ENCODE measurements at regions not wholly inside any gene's neighbourhood (a gene's known extent, or its start where the extent isn't known, plus 50 kb on each side); places are given as distances from the start of the nearest gene placed in this dataset.

DNA sequence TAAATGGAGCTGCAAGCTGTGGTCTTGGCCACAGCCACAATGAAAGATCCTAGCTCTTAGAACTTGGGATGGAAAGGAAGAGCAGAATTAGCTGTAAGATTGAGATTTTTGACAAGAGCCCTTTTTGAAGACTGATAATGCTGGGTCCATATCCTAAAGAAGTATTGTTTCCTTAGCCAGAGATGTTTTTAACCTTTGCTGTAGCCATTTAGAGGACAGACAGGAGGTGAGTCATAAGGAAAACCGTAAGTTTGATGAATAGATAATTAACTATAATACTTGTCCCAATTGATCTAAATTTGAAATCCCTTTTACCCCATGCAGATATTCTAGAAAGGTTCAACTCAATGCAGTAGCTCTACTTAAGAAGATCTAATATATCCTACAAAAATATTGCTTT is 213.7 kb downstream of the HTR1B start:
- Histone ChIP-seq H3K4me1 (no peaks in the 10 kb centered on the region), H3K27me3 (no peaks in the 10 kb centered on the region)
- no peak for TF ChIP-seq POLR2A (IDR thresholded peaks at IDR 0.05)
- TF ChIP-seq, protein P1, sequence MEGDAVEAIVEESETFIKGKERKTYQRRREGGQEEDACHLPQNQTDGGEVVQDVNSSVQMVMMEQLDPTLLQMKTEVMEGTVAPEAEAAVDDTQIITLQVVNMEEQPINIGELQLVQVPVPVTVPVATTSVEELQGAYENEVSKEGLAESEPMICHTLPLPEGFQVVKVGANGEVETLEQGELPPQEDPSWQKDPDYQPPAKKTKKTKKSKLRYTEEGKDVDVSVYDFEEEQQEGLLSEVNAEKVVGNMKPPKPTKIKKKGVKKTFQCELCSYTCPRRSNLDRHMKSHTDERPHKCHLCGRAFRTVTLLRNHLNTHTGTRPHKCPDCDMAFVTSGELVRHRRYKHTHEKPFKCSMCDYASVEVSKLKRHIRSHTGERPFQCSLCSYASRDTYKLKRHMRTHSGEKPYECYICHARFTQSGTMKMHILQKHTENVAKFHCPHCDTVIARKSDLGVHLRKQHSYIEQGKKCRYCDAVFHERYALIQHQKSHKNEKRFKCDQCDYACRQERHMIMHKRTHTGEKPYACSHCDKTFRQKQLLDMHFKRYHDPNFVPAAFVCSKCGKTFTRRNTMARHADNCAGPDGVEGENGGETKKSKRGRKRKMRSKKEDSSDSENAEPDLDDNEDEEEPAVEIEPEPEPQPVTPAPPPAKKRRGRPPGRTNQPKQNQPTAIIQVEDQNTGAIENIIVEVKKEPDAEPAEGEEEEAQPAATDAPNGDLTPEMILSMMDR (IDR thresholded peaks at IDR 0.05) = no peak

DNA sequence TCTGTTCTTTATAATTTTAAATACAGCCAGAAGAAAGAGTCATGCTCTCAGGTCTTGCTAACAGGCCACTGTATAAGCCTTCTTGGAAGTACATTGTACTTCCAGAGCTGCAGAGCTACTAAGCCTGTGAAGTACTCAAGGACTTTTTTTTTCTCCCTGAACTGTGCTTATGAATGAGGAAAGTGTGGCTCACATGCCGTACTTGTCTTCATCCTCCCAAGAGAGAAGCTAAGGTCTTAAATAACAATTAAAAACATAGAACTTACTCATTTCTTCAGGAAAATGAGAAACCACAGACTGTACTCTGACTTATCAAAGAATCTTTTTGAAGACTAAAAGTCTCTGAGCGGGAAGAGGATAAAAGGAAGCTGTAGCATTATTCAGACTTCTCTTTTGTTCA is 218.3 kb downstream of the HTR1B start:
- Histone ChIP-seq H3K9me3 (no peaks in the 10 kb centered on the region), H3K4me3 (no peak overlapping the region), H3K4me1 (no peaks in the 10 kb centered on the region), H3K36me3 (no peaks in the 10 kb centered on the region), H3K27ac (no peak overlapping the region), H3K27me3 (no peaks in the 10 kb centered on the region)
- DNase-seq = no peak
- TF ChIP-seq POLR2A (IDR thresholded peaks at IDR 0.05) = no peak
- TF ChIP-seq, protein P1 (IDR thresholded peaks at IDR 0.05) = no peak

More for the DNA sequence above, 213.7 kb downstream of the HTR1B start:
- H3K9me3 ChIP-seq = no peaks in the 10 kb centered on the region
- H3K4me3 ChIP-seq = no peak overlapping the region
- H3K27ac ChIP-seq = no peak overlapping the region
- H3K36me3 ChIP-seq = no peaks in the 10 kb centered on the region
- no peak for DNase-seq

DNA sequence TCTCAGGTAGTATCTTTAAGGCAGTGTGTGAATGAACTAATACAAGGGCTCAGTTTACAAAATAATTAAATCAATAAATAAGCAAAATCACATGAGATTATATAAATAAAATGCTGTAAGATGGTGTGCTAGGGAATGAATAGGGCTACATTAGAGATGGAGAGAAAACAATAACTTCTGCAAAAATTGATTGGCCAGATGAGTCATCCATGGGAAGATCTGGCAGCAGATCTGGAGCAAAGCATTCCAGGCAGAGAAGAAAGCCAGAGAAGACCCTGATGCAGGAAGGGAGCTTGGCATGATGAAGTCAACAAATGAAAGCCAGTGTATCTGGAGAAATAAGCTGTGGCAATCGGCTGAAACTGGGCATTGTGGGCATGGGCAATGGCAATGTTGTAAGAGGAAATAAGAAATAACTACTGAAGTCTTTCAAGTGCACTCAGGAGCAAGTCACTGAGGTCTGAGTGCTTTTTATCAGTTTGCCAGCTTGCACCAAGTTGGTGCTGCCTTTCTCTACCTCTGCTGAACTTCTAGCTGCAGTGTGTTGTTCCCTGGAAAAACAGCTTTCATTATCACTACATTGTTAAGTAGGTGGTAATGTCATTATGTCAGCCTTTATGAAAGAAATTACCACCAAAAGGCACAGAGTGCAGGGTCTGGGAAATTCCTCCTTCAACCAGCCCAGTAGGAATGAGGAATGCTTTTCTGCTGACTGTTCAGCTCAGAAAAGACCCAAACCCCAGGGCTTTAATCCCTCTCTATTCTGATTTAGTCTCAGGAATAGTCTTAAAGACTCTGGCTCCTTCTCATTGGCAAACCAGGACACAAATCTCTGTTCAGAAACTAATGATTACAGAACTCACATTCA is 231.6 kb downstream of the HTR1B start:
- H3K4me3 ChIP-seq = no peak overlapping the region
- no peak for DNase-seq
- no peaks in the 10 kb centered on the region for H3K36me3 ChIP-seq
- no peak overlapping the region for H3K27ac ChIP-seq
- H3K4me1 ChIP-seq = no peaks in the 10 kb centered on the region
- no peaks in the 10 kb centered on the region for H3K27me3 ChIP-seq
- no peak for TF ChIP-seq POLR2A (IDR thresholded peaks at IDR 0.05)
- TF ChIP-seq, protein P1 (IDR thresholded peaks at IDR 0.05) = no peak
- no peaks in the 10 kb centered on the region for H3K9me3 ChIP-seq

DNA sequence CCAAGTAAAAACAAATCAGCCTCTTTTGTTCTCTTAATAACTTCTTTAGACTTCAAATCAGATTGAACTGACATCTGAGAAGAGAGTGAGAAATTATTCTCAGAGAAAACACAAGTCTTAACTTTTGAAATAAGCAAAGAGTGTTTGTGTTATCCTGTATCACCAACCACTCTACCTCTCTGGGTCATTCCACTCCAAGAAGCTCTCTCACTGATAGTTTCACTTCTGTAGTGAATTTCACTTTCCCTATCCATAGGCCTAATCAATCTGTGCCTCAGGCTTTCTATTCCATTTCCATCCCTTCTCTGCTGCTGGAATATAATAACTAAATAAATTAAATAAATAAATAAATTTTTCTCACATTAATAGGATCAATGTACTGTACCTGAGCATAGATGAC is 235.0 kb downstream of the HTR1B start:
- H3K9me3 ChIP-seq = no peaks in the 10 kb centered on the region
- H3K4me1 ChIP-seq = no peaks in the 10 kb centered on the region
- TF ChIP-seq, protein P1 (IDR thresholded peaks at IDR 0.05) = no peak
- no peaks in the 10 kb centered on the region for H3K27me3 ChIP-seq
- no peak overlapping the region for H3K27ac ChIP-seq
- no peak overlapping the region for H3K4me3 ChIP-seq
- H3K36me3 ChIP-seq = no peaks in the 10 kb centered on the region
- DNase-seq = no peak

DNA sequence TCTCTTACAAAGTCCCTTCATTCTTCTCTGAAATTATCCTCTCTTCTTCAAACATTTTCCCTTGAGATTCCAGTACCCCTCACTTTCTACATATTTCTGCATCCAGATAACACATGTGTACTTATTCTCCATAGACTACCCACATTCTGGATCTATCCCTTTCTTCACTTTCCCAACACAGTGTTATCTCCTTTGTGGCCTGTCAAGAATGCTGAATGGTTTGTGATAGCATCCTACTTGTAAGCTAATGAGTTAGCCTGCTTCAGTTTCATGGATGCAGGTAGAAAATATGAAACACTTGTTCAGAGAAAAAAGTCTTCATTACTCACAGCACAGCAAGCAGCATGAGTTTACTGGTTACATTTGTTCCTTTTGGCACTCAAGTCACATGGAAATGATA is 245.4 kb downstream of the HTR1B start:
- DNase-seq = no peak
- Histone ChIP-seq H3K36me3 (no peaks in the 10 kb centered on the region), H3K4me3 (no peak overlapping the region), H3K27ac (no peak overlapping the region), H3K4me1 (no peaks in the 10 kb centered on the region), H3K27me3 (no peaks in the 10 kb centered on the region), H3K9me3 (peaks cover 0 to 3% (median 0%) of the 10 kb centered on the region in 4 donors)
- TF ChIP-seq, protein P1 (IDR thresholded peaks at IDR 0.05) = no peak

All from Peyer's patch (tissue), 4 donors.